Epithelial cell of proximal tubule (primary cell): ENCODE measurements at regions not wholly inside any gene's neighbourhood (a gene's known extent, or its start where the extent isn't known, plus 50 kb on each side); places are given as distances from the start of the nearest gene placed in this dataset.
A peak's percentile ranks its signal among the peaks of the same experiment; 100 is the strongest.

Experiments used
- DNase-seq: peaks from one replicate; pipeline ENCODE4 v3.0.0-alpha.2; 2011; ENCODE audit warnings: low read depth
- H3K4me3 ChIP-seq: 2 replicates; pipeline ENCODE4 v1.5.1; 2011; ENCODE audit warnings: low read depth, mild to moderate bottlenecking, low read length
- TF ChIP-seq, protein P1 (sequence below): conservative IDR thresholded peaks from 2 replicates; pipeline ENCODE4 v1.5.1; 2012; ENCODE audit warnings: low read depth, mild to moderate bottlenecking, low read length

- TF ChIP-seq, protein P1, sequence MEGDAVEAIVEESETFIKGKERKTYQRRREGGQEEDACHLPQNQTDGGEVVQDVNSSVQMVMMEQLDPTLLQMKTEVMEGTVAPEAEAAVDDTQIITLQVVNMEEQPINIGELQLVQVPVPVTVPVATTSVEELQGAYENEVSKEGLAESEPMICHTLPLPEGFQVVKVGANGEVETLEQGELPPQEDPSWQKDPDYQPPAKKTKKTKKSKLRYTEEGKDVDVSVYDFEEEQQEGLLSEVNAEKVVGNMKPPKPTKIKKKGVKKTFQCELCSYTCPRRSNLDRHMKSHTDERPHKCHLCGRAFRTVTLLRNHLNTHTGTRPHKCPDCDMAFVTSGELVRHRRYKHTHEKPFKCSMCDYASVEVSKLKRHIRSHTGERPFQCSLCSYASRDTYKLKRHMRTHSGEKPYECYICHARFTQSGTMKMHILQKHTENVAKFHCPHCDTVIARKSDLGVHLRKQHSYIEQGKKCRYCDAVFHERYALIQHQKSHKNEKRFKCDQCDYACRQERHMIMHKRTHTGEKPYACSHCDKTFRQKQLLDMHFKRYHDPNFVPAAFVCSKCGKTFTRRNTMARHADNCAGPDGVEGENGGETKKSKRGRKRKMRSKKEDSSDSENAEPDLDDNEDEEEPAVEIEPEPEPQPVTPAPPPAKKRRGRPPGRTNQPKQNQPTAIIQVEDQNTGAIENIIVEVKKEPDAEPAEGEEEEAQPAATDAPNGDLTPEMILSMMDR = no peak
- H3K4me3 ChIP-seq = no peak overlapping the region
- DNase-seq = peak; percentile 78
These were observed 522.6 kb downstream of the RFC3 start for GRCh38 chr13:34340534-34340933.

GRCh38 chr13:34343413-34343940 is 525.5 kb downstream of the RFC3 start:
- TF ChIP-seq, protein P1 = no peak
- no peak for DNase-seq
- H3K4me3 ChIP-seq = no peak overlapping the region

GRCh38 chr13:34344816-34345215 is 526.9 kb downstream of the RFC3 start:
- TF ChIP-seq, protein P1 = no peak
- DNase-seq = no peak
- H3K4me3 ChIP-seq = no peak overlapping the region

- DNase-seq = no peak
- TF ChIP-seq, protein P1 = no peak
- H3K4me3 ChIP-seq = no peak overlapping the region
These were observed 527.5 kb downstream of the RFC3 start for GRCh38 chr13:34345258-34345965.

- TF ChIP-seq, protein P1 = no peak
- no peak overlapping the region for H3K4me3 ChIP-seq
- no peak for DNase-seq
These were observed 528.7 kb downstream of the RFC3 start for GRCh38 chr13:34346626-34347025.

GRCh38 chr13:34347784-34348573 is 530.0 kb downstream of the RFC3 start:
- peak; percentile 56 for DNase-seq

More at GRCh38 chr13:34347784-34348573, 530.0 kb downstream of the RFC3 start:
- TF ChIP-seq, protein P1 = no peak
- no peak overlapping the region for H3K4me3 ChIP-seq
